Liver (tissue), 9 donors: ENCODE measurements at regions not wholly inside any gene's neighbourhood (a gene's known extent, or its start where the extent isn't known, plus 50 kb on each side); places are given as distances from the start of the nearest gene placed in this dataset. TPM values are rescaled to one million over a fixed set of nuclear protein-coding genes. Genes with fewer than 3 reads are reported as not detected.

Experiments used
- DNase-seq: peaks from one replicate; pipeline ENCODE4 v3.0.0-alpha.2; 2017; ENCODE audit warnings: low spot score
- H3K27ac ChIP-seq, 2 donors: one replicate each; pipeline ENCODE4 v1.7.0; 2013; ENCODE audit warnings: inconsistent platforms in 2 of 2, low read length in 2 of 2, control low read depth in 1 of 2, low read depth in 1 of 2, mild to moderate bottlenecking in 1 of 2
- H3K27me3 ChIP-seq, 4 donors: one replicate each; pipeline versions ENCODE4 v1.6.1 to v1.7.0; 2013; ENCODE audit warnings: low read length in 3 of 4, inconsistent platforms in 1 of 4, mild to moderate bottlenecking in 1 of 4, moderate library complexity in 1 of 4; ENCODE audit not compliant: control insufficient read depth in 4 of 4, insufficient read depth in 4 of 4
- H3K36me3 ChIP-seq, 4 donors: one replicate each; pipeline versions ENCODE4 v1.6.1 to v1.7.0; 2013; ENCODE audit warnings: low read length in 3 of 4, mild to moderate bottlenecking in 3 of 4, low read depth in 1 of 4, moderate library complexity in 1 of 4; ENCODE audit not compliant: control insufficient read depth in 4 of 4, insufficient read depth in 3 of 4
- H3K4me1 ChIP-seq, 4 donors: one replicate each; pipeline versions ENCODE4 v1.6.1 to v1.7.0; 2013; ENCODE audit warnings: low read length in 3 of 4, mild to moderate bottlenecking in 3 of 4, moderate library complexity in 1 of 4; ENCODE audit not compliant: control insufficient read depth in 4 of 4, insufficient read depth in 4 of 4
- H3K4me3 ChIP-seq, 3 donors: one replicate each; pipeline versions ENCODE4 v1.6.1 to v1.7.0; 2013; ENCODE audit warnings: low read length in 3 of 3, control low read depth in 1 of 3, low read depth in 1 of 3, mild to moderate bottlenecking in 1 of 3
- H3K9ac ChIP-seq, 2 donors: one replicate each; pipeline ENCODE4 v1.7.0; 2013; ENCODE audit warnings: low read length in 2 of 2, mild to moderate bottlenecking in 2 of 2, moderate library complexity in 2 of 2, control low read depth in 1 of 2, low read depth in 1 of 2
- H3K9me3 ChIP-seq, 4 donors: one replicate each; pipeline versions ENCODE4 v1.6.1 to v1.7.0; 2013; ENCODE audit warnings: low read length in 3 of 4; ENCODE audit not compliant: control insufficient read depth in 4 of 4
- FOXA2 ChIP-seq: IDR thresholded peaks from 2 replicates; pipeline ENCODE4 v1.6.1; 2016; ENCODE audit warnings: antibody characterized with exemption
- GABPA ChIP-seq, 2 donors: IDR thresholded peaks in 1 of 2; conservative IDR thresholded peaks in 1 of 2; 2 replicates each; pipeline ENCODE4 v1.6.1; 2016; ENCODE audit warnings: antibody characterized with exemption in 2 of 2, mild to moderate bottlenecking in 1 of 2, moderate library complexity in 1 of 2
- RAD21 ChIP-seq, 2 donors: IDR thresholded peaks; 2 replicates each; pipeline ENCODE4 v1.6.1; 2016; ENCODE audit warnings: antibody characterized with exemption in 2 of 2, mild to moderate bottlenecking in 2 of 2
- SP1 ChIP-seq: IDR thresholded peaks from 2 replicates; pipeline ENCODE4 v1.6.1; 2018; ENCODE audit warnings: antibody characterized with exemption, mild to moderate bottlenecking
- YY1 ChIP-seq: IDR thresholded peaks from 2 replicates; pipeline ENCODE4 v1.6.1; 2016; ENCODE audit warnings: antibody characterized with exemption, mild to moderate bottlenecking
- WGBS: extraction: QIAGEN DNeasy Blood & Tissue Kit; methylation state at CpG from one replicate; pipeline ENCODE4 v1.1.7; 2013; 5-methylcytosine and 5-hydroxymethylcytosine counted together
- small RNA-seq: library from RNA; depleted of rRNA; stranded (forward); fragments of <200 nt; gene quantifications from one replicate; pipeline ENCODE3, GENCODE V24; 2014
- TF ChIP-seq, protein P1 (sequence below): IDR thresholded peaks from 2 replicates; pipeline ENCODE4 v1.6.1; 2016; ENCODE audit warnings: antibody characterized with exemption, mild to moderate bottlenecking
- TF ChIP-seq, protein P2 (sequence below): IDR thresholded peaks from 2 replicates; pipeline ENCODE4 v1.6.1; 2016; ENCODE audit warnings: antibody characterized with exemption
- TF ChIP-seq, protein P3 (sequence below): fragments of 150-350 bp; IDR thresholded peaks from 2 replicates; pipeline ENCODE4 v1.5.1; 2017; ENCODE audit warnings: improper control_type of control experiment, low read depth, low read length; ENCODE audit not compliant: missing input control
- donor health status: healthy.
- donor health status: healthy.
- donor health status: healthy.
- donor health status: healthy.
- donor health status: healthy.

DNA sequence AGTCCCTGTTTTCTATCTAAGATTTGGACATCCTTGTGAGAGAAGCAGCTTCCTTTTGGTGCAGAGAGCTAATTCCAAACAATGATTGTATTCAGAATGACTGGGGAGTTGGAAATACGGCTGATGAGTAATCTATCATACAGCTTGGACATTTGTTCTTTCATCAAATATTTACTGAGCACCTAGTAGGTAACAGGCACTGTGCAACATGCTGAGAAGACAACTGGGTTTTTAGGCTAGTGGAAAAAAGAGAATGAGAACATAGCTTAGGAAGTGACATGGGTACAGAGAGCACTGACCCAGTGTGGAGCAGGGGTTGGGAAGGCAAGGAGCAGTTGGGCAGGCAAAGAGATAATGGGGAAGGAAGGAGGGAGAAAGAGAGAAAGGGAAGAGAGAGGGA, 87.5 kb downstream of the TBX19 start (continued):
- TF ChIP-seq, protein P1, sequence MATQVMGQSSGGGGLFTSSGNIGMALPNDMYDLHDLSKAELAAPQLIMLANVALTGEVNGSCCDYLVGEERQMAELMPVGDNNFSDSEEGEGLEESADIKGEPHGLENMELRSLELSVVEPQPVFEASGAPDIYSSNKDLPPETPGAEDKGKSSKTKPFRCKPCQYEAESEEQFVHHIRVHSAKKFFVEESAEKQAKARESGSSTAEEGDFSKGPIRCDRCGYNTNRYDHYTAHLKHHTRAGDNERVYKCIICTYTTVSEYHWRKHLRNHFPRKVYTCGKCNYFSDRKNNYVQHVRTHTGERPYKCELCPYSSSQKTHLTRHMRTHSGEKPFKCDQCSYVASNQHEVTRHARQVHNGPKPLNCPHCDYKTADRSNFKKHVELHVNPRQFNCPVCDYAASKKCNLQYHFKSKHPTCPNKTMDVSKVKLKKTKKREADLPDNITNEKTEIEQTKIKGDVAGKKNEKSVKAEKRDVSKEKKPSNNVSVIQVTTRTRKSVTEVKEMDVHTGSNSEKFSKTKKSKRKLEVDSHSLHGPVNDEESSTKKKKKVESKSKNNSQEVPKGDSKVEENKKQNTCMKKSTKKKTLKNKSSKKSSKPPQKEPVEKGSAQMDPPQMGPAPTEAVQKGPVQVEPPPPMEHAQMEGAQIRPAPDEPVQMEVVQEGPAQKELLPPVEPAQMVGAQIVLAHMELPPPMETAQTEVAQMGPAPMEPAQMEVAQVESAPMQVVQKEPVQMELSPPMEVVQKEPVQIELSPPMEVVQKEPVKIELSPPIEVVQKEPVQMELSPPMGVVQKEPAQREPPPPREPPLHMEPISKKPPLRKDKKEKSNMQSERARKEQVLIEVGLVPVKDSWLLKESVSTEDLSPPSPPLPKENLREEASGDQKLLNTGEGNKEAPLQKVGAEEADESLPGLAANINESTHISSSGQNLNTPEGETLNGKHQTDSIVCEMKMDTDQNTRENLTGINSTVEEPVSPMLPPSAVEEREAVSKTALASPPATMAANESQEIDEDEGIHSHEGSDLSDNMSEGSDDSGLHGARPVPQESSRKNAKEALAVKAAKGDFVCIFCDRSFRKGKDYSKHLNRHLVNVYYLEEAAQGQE = no peak
- TF ChIP-seq, protein P2, sequence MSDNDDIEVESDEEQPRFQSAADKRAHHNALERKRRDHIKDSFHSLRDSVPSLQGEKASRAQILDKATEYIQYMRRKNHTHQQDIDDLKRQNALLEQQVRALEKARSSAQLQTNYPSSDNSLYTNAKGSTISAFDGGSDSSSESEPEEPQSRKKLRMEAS = no peak
- TF ChIP-seq YY1 (no peak), FOXA2 (no peak), GABPA (IDR thresholded peaks at IDR 0.05 in 1 of 2, conservative IDR thresholded peaks at IDR 0.05 in 1 of 2) (no peak), RAD21 (IDR thresholded peaks at IDR 0.05) (no peak), SP1 (no peak)

DNA sequence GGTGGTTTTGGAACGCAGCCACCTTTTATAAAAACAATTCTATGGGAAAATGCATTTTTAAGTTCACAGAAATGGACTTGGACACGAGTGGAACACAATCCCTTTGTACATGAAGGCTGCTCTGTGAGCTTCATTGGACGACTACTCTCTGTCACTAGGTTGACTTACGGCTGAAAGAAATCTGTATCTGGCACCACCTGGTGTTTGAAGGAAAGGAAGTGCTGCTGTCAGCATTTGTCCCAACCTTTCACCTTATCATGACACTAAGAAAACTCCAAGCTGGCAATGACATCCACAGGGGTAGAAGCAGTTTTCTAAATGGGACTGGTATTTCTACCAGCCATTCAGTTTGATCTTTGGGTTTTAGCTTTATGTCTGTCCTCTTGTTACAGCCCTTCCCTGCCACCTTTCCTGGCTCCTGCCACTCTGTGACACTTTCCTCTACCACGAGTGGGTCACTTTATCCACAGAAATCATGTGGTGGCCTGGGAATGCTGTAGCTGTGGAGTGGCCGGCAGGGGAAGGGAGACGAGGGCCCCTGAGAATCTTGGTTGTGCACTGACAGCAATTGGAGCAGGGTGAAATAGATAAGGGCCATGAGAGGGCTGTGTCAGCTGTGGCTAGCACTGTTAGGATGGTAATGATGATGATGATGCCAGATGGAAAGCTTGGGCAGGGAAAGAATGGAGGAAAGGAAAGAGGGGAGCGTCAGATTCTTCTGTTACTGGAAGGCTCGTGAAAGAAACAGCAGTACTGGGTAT, 85.2 kb downstream of the TBX19 start:
- no peaks in the 10 kb centered on the region for H3K36me3 ChIP-seq
- no peaks in the 10 kb centered on the region for H3K27me3 ChIP-seq
- 64% methylated on average over 9 of the region's 9 CpGs for WGBS
- TF ChIP-seq, protein P3, sequence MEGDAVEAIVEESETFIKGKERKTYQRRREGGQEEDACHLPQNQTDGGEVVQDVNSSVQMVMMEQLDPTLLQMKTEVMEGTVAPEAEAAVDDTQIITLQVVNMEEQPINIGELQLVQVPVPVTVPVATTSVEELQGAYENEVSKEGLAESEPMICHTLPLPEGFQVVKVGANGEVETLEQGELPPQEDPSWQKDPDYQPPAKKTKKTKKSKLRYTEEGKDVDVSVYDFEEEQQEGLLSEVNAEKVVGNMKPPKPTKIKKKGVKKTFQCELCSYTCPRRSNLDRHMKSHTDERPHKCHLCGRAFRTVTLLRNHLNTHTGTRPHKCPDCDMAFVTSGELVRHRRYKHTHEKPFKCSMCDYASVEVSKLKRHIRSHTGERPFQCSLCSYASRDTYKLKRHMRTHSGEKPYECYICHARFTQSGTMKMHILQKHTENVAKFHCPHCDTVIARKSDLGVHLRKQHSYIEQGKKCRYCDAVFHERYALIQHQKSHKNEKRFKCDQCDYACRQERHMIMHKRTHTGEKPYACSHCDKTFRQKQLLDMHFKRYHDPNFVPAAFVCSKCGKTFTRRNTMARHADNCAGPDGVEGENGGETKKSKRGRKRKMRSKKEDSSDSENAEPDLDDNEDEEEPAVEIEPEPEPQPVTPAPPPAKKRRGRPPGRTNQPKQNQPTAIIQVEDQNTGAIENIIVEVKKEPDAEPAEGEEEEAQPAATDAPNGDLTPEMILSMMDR = peak; percentile 45
- TF ChIP-seq RAD21 (IDR thresholded peaks at IDR 0.05) = peak; percentile 67 to 72
- TF ChIP-seq, protein P2 = no peak
- H3K4me1 ChIP-seq = no peaks in the 10 kb centered on the region
- H3K9me3 ChIP-seq = no peaks in the 10 kb centered on the region
- H3K4me3 ChIP-seq = no peak overlapping the region
- H3K9ac ChIP-seq = no peak overlapping the region
- no peak for DNase-seq
- H3K27ac ChIP-seq = no peak overlapping the region

Small RNA genes lying in the stretch of these regions (small RNA-seq; reads per million reads assigned to genes)
- gene MIR557 = not detected
